HG02973 (cell line): ENCODE measurements at regions not wholly inside any gene's neighbourhood (a gene's known extent, or its start where the extent isn't known, plus 50 kb on each side); places are given as distances from the start of the nearest gene placed in this dataset.

Experiments used
- ATAC-seq: cut with Tn5 transposase; IDR thresholded peaks from one replicate; pipeline ENCODE4 v1.9.1; 2021; ENCODE audit warnings: moderate library complexity; ENCODE audit not compliant: unreplicated experiment

DNA sequence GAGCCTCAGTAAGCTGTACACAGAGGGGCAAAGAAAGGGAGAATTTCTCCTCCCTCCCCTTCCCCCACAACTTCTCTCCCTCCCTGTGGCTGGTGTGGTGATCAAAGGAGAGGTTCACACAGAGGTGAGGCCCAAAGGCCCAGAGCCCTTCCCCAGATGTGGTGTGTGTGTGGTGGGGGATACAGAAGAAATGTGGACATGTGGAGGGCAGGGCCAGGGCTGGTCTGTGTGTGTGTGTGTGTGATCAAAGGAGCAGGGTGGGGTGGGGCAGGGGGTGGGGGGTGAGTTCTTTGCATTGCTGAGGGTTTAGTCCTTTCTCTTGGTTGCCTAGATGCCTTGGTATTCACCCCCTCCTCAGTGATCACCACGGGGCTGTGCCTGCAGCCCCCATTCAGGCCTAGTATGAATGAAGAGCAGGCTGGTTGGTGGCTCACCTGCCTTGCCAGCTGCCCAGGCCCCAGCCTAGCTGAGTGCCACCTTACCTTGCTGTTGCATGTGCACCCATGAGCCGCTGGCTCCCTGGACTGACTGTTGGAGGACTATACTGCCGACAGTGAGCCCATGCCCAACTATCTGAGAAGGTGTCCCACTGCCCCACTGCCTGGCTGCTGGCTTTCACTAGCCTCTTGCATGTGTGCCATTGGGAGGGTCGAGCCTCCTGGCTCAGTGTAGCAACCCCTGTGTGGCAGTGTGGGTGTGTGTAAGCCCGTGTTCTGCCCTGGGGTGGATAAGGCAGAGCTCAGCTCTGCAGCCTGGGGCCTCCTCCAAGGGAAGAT is 101.9 kb downstream of the EFNB1 start:
- no peak for ATAC-seq

DNA sequence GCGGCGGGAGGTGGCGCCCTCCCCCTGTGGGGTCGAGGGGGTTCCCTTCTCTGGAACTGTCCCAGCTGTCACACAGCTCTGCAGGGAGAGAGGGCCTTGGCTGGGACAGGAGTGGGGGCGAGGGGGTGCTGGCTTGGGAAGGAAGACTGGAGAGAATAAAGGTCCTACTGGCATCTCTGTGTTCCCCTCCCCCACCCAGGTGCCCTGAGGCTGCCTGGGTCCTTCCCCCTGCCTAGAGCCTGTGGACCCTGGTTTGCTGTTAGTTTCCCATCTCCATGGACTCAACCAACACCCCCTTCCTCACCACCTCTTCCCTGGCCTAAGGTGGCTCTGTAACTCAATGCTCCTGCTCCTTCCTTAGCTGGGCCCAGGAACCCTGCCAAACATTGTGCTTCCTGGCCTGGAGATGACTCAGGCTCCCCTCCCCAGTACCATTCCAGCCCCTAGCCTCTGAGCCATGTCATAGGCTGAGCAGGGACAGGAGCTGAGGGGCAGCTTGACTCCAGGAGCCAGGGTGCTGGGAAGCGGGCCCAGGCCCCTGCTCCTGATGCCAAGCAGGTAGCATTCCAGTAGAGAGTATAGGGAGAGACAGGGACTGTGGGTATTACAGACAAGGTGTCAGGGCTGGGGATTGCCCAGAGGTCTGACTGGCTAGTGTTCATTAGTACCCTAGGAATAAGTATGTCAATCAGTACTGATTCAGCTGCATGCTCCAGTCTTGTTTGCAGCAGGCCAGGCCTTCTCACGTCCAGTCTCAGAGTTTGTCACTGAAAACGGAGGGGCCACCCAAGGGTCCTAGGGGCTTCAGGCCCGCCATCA is 100.7 kb downstream of the EFNB1 start:
- no peak for ATAC-seq

DNA sequence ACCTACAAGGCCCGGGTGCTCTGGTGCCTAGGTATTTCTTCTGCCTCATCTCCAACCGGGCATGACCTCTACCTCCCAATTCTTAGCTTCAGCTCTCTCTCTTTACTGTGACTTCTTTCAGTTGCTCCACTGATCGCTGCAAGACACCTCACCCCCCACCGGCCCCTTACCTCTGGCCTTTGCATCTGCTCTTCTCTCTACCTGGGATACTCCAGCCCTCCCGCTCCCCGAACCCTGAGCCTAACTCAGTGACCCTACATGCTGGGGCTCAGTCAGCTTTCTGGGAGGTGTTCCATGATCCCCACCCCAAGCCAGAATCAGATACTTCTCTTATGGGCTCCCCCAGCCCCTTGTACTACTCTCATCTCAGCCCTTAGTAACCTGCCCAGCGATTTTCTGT is 99.6 kb downstream of the EFNB1 start:
- no peak for ATAC-seq

DNA sequence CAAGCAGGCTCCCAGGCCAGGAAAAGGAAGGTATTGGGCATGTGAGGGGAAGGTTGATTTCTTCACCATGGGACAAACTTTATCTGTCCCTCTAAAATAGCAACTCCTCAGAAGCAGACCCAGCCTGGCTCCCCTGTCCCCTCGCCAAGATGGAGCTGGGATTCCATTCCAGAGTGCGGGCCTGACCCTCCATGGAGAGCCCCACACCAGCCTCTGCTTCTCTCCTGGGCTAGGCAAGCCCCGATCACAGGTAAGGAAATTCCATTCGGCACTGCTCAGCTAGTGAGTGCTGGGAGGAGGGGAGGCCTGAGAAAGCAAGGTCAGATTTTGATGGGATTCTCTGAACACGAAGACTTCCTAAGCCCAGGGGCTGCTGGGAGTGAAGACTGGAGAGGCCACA is 98.4 kb downstream of the EFNB1 start:
- ATAC-seq: no peak

- ATAC-seq: no peak
These were observed 94.3 kb downstream of the EFNB1 start for GRCh38 chrX:68923147-68923546.

- ATAC-seq: no peak
These were observed 93.2 kb downstream of the EFNB1 start for GRCh38 chrX:68922013-68922412.

GRCh38 chrX:68920561-68920960 is 91.7 kb downstream of the EFNB1 start:
- ATAC-seq: no peak

DNA sequence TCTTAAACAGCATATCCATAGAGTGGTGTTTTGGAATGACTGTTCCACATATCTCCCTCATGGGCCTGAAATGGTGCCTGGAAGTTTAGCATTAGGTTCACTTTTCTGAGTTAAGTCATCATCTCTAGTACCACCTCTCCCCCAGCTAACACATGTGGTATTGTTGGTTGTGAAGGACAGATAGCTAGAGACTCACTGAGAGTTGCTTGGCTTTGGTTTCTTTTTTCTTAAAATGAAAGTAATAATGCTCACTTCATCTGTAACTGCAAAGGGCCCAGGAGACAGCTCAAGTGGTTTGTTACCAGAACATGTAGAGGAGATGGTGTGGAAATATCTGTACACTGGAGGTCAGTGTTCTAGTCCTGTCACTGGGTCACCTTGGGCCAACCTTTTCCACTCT is 90.9 kb downstream of the EFNB1 start:
- no peak for ATAC-seq

GRCh38 chrX:68918202-68918601 is 89.4 kb downstream of the EFNB1 start:
- no peak for ATAC-seq

DNA sequence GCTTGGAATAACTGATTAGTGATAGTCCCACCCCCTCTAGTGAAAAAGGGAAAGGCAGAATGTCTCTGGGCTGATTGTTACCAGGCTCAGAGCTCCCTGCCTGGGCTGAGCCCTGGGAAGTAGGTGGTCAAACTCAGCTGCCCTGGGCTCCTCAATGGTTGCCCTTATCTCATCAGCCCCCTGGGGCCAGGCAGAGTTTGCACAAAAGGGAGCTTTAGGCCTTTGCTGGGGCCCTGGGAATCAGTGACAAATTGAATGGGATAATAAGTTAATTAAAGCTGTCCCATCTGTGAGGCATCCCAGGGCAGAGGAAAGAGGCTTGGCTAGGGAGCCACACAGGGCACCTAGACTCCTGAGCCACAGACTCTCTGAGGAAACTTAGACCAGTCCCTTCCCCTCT is 89.0 kb downstream of the EFNB1 start:
- no peak for ATAC-seq

DNA sequence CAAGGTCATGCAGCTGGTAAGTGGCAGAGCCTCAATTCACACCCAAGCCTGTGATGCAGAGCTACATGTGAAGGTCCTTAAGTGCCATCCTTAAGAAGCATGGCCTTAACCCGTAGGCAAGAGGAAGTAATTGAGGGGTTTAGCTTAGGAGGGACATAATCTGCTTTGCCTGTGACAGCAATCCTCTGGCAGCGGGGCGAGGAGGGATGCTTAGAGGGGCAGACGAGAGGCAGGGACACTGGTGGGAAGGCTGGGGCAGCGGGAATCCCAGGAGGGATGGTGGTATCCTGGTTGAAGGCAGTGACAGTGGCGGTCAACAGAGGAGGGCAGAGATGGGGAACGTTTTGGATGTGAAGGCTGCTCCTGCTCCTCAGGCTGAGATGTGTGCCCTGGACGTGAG is 88.1 kb downstream of the EFNB1 start:
- no peak for ATAC-seq

GRCh38 chrX:68915778-68916177 is 87.0 kb downstream of the EFNB1 start:
- ATAC-seq: peak; percentile 56

DNA sequence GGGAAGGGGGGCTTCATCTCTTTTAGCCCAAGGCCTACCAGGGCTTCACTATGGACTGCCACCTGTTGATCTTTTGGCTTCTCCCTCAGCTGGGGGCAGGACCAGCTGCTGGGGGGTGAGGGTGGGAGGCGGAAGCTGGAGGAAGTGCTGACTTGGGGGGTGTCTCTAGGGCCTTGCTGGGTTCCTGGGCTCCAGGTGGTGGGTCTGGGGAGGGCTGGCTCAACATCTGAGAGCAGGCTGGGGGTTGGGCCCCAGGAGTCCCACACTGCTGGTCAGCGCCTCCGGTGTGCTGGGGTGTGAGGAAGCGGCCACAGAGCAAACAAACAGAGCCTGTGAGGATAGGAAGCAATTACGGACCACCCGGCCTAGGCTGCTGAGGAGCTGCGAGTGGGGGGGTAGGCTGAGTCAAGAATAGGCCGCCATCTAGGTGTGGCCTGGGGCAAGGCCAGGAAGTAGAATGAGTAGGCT is 85.7 kb downstream of the EFNB1 start:
- no peak for ATAC-seq

- no peak for ATAC-seq
These were observed 84.4 kb downstream of the EFNB1 start for GRCh38 chrX:68913249-68913547.

DNA sequence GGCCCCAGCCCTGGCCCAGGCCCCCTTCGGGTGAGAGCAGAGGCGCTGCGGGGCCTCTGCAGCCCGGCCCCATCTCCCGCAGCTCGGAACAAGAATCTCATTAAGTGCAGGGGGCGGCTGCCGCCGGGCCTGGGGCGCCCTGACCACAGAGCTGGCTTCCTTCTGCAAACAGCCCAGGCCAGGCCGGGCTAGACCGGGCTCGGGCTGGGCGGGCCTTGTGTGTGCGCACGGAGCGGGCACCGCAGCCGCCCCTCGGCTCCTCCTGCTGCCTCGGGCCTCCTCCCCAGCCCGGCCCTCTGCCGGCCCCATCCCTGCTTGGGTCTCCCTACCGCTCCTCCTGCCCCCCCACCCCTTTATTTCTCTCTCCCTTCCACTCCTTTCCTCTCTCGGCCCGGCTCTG is 83.3 kb downstream of the EFNB1 start:
- no peak for ATAC-seq

DNA sequence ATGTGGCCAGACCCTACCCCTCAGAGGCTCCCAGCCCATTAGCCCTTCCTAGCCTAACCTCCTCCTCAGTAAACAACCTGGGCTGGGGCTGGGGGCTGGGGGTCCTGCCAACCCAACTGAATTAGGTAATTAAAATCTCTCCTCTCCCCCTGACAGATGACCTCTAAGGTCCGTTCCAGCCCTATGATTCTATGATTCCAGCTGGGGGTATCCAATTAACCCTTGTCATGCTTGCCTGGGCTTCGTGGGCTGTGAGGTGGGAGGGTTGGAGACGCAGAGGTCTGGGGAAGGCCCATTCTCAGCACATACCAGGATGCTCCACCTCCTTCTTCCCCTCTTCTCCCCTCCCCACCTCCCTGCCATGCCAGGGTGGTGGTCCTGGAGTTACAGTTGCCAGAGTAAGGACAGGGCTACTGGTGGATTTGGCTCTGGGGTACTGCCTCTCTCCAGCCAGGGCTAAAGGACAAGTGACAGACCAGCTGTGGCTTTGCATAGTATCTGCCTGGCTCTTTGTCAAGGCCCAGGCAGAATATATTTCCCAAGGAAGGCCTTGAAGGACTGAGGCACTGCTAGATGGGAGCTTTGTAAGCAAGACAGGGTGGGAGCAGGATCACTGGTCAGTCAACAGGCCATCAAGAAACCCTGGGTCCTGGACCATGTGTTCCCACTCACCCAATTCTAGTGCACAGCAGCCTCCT is 82.1 kb downstream of the EFNB1 start:
- no peak for ATAC-seq

DNA sequence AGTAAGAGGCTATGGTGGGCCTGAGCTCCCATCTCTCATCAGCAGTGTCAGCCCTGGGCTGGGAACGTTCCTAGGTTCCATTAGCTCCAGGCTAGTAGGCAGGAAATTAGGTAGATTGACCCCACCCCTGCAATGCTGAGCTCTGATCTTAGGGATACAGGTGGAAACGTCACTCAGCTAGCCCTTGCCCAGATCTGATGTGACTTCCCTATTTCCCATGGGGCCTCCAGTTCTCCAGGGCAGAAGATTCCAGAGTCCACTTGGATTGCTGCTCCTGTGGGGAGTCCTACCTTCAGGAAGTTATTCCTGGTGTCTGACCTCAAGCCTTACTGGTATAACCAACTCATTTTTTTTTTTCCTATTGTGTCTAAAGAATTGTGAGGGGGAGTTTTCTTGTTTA is 81.1 kb downstream of the EFNB1 start:
- ATAC-seq: no peak

DNA sequence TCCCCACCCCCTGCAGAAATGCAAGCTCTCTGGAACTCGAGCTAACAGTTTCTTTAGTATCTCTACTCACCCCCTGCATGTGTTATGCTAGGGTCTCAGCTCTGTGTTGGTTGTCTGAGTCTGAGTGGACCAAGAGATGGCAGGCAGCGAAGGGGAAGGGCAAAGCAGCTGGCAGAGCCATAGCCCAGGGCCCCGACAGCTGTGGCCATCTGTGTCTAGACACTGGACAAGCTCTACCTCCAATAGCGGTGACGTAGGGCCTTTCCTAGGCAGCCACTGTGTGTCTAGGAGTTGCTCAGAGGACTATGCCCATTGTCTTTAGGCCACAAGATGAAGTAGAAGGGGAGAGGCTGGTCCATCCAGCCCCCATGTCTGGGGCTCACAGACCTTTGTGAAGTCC is 79.2 kb downstream of the EFNB1 start:
- ATAC-seq: no peak

GRCh38 chrX:68902706-68903504 is 74.1 kb downstream of the EFNB1 start:
- no peak for ATAC-seq

DNA sequence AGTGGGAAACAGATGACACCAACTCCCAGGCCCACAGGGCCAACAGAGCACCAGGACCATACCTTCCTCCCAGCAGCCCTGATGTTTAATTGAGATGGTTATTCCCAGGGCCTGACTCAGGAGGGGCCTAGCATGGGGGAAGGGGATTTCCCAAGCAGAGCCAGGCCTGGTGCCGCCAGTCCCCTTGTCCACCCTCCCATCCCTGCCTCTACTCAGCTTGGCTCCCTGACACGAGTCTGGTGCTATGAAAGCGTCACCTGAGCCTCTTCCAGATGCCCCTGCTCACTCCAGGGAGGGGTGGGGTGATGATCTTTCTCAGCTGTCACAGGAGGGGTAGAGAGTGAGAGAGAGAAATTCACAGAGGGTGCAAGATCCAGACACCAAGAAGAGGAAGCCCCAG is 72.7 kb downstream of the EFNB1 start:
- no peak for ATAC-seq

DNA sequence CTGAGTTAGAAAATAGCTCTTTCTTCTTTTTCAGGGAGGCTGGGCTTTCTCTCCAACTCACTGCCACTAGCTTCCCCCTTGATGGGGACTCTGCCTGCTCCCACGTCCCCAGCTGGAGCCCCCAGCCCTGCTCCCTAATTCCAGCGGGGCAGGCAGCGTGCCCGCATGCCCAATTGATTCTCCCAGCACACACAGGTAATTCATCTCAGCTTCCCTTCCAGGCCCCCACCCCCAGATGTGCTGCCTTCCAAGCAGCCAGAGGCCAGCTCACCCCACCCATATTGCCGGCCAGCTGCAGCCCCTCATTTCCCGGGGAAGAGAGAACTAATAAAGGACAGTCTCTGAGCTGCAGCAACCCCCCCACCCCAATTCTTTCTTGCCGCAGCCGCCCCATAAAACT is 69.8 kb downstream of the EFNB1 start:
- ATAC-seq: no peak
